DOHH2 (cell line): ENCODE measurements at regions not wholly inside any gene's neighbourhood (a gene's known extent, or its start where the extent isn't known, plus 50 kb on each side); places are given as distances from the start of the nearest gene placed in this dataset.
"Not testable (repeated sequence)": the region's sequence is repeated elsewhere in the genome, so short reads cannot be mapped to it uniquely, and the experiment has no call there.

Experiments
- H3F3A ChIP-seq: fragments of 200-600 bp; sonication (generic), shearing (Covaris generic); 2 replicates; pipeline ENCODE4 v1.6.0; 2016; ENCODE audit warnings: antibody characterized with exemption, mild to moderate bottlenecking; ENCODE audit not compliant: control insufficient read depth, insufficient read depth
- H3K27ac ChIP-seq: fragments of 200-600 bp; sonication (generic); 2 replicates; pipeline ENCODE4 v1.5.1; 2014; ENCODE audit warnings: low read depth, mild to moderate bottlenecking, low read length, moderate library complexity
- H3K27me3 ChIP-seq: fragments of 200-600 bp; sonication (generic); 2 replicates; pipeline ENCODE4 v1.6.1; 2014; ENCODE audit warnings: mild to moderate bottlenecking, low read length, mixed read lengths; ENCODE audit not compliant: control insufficient read depth
- H3K36me3 ChIP-seq: fragments of 200-600 bp; sonication (generic); 2 replicates; pipeline ENCODE4 v1.6.1; 2014; ENCODE audit warnings: mild to moderate bottlenecking, low read length, moderate library complexity, mixed read lengths; ENCODE audit not compliant: control insufficient read depth
- H3K4me1 ChIP-seq: fragments of 200-600 bp; sonication (generic); 2 replicates; pipeline ENCODE4 v1.6.1; 2014; ENCODE audit warnings: mild to moderate bottlenecking, low read length, mixed read lengths; ENCODE audit not compliant: control insufficient read depth
- H3K4me2 ChIP-seq: fragments of 200-600 bp; sonication (generic); 2 replicates; pipeline ENCODE4 v1.6.0; 2014; ENCODE audit warnings: mild to moderate bottlenecking, low read length, moderate library complexity
- H3K4me3 ChIP-seq: fragments of 200-600 bp; sonication (generic); 2 replicates; pipeline ENCODE4 v1.5.1; 2014; ENCODE audit warnings: mild to moderate bottlenecking, low read length, mixed read lengths
- H3K79me2 ChIP-seq: fragments of 200-600 bp; sonication (generic); 2 replicates; pipeline ENCODE4 v1.6.1; 2014; ENCODE audit warnings: mild to moderate bottlenecking, low read length, mixed read lengths; ENCODE audit not compliant: control insufficient read depth
- H3K9me2 ChIP-seq: fragments of 200-600 bp; sonication (generic); replicated peaks from 2 replicates; pipeline ENCODE4 v1.6.1; 2014; ENCODE audit warnings: mild to moderate bottlenecking, low read length, mixed read lengths; ENCODE audit not compliant: control insufficient read depth
- H3K9me3 ChIP-seq: fragments of 200-600 bp; sonication (generic); 2 replicates; pipeline ENCODE4 v1.6.1; 2014; ENCODE audit warnings: antibody characterized with exemption, low read length, mixed read lengths; ENCODE audit not compliant: control insufficient read depth, insufficient read depth
- H4K20me1 ChIP-seq: fragments of 200-600 bp; sonication (generic); 2 replicates; pipeline ENCODE4 v1.6.0; 2014; ENCODE audit warnings: low read depth, mild to moderate bottlenecking, antibody characterized with exemption, low read length, moderate library complexity; ENCODE audit not compliant: control insufficient read depth, insufficient read depth
- CTCF ChIP-seq: fragments of 200-600 bp; sonication (generic); IDR thresholded peaks from one replicate; pipeline ENCODE4 v1.5.1; 2014; ENCODE audit warnings: antibody characterized with exemption, mild to moderate bottlenecking, low read depth, low read length; ENCODE audit not compliant: poor library complexity, severe bottlenecking
- EZH2phosphoT487 ChIP-seq: fragments of 200-600 bp; sonication (generic); IDR thresholded peaks from 2 replicates; pipeline ENCODE4 v1.6.1; 2017; ENCODE audit warnings: borderline replicate concordance, mild to moderate bottlenecking, antibody characterized with exemption, low read length, moderate library complexity, mixed read lengths

- H3K27me3 ChIP-seq, result peaks cover 8% of the 10 kb centered on the region
- H3K4me2 ChIP-seq, result no peak overlapping the region
- no peak for TF ChIP-seq CTCF
- TF ChIP-seq EZH2phosphoT487, result no peak
- no peaks in the 10 kb centered on the region for H3K79me2 ChIP-seq
- no peaks in the 10 kb centered on the region for H4K20me1 ChIP-seq
- no peaks in the 10 kb centered on the region for H3K36me3 ChIP-seq
- no peaks in the 10 kb centered on the region for H3K4me1 ChIP-seq
- no peaks in the 10 kb centered on the region for H3F3A ChIP-seq
- no peaks in the 10 kb centered on the region for H3K9me2 ChIP-seq
- no peak overlapping the region for H3K27ac ChIP-seq
- H3K9me3 ChIP-seq, result no peaks in the 10 kb centered on the region
- H3K4me3 ChIP-seq, result no peak overlapping the region
Measured at GRCh38 chr3:189375532-189375931, 203.8 kb downstream of the TPRG1 start.

GRCh38 chr3:189383630-189384029 is 211.9 kb downstream of the TPRG1 start:
- TF ChIP-seq CTCF (no peak), EZH2phosphoT487 (no peak)
- no peak overlapping the region for H3K4me3 ChIP-seq
- no peak overlapping the region for H3K4me2 ChIP-seq

GRCh38 chr3:189385880-189386279 is 214.1 kb downstream of the TPRG1 start:
- not testable (repeated sequence) for H3K79me2 ChIP-seq, H3K4me3 ChIP-seq, H3K36me3 ChIP-seq, H3K27ac ChIP-seq, H3K9me2 ChIP-seq, H3F3A ChIP-seq, H3K9me3 ChIP-seq, H3K27me3 ChIP-seq, H3K4me2 ChIP-seq, H3K4me1 ChIP-seq, H4K20me1 ChIP-seq

More at GRCh38 chr3:189383630-189384029, 211.9 kb downstream of the TPRG1 start:
- Histone ChIP-seq H3F3A (no peaks in the 10 kb centered on the region), H3K9me2 (no peaks in the 10 kb centered on the region), H3K79me2 (no peaks in the 10 kb centered on the region), H3K36me3 (no peaks in the 10 kb centered on the region), H3K27me3 (no peaks in the 10 kb centered on the region), H4K20me1 (no peaks in the 10 kb centered on the region), H3K27ac (no peak overlapping the region), H3K9me3 (no peaks in the 10 kb centered on the region), H3K4me1 (no peaks in the 10 kb centered on the region)

- H3K4me2 ChIP-seq, result no peak overlapping the region
- no peaks in the 10 kb centered on the region for H3K9me2 ChIP-seq
- H4K20me1 ChIP-seq, result no peaks in the 10 kb centered on the region
- H3K4me3 ChIP-seq, result no peak overlapping the region
- H3K27ac ChIP-seq, result no peak overlapping the region
- no peaks in the 10 kb centered on the region for H3K79me2 ChIP-seq
- no peaks in the 10 kb centered on the region for H3K36me3 ChIP-seq
- H3K9me3 ChIP-seq, result no peaks in the 10 kb centered on the region
- no peaks in the 10 kb centered on the region for H3F3A ChIP-seq
- no peak for TF ChIP-seq CTCF
- TF ChIP-seq EZH2phosphoT487, result no peak
- H3K27me3 ChIP-seq, result no peaks in the 10 kb centered on the region
- H3K4me1 ChIP-seq, result no peaks in the 10 kb centered on the region
Measured at GRCh38 chr3:189386739-189387138, 215.0 kb downstream of the TPRG1 start.
